ENCODE measurements at regions not wholly inside any gene's neighbourhood (a gene's known extent, or its start where the extent isn't known, plus 50 kb on each side); places are given as distances from the start of the nearest gene placed in this dataset.

DNA sequence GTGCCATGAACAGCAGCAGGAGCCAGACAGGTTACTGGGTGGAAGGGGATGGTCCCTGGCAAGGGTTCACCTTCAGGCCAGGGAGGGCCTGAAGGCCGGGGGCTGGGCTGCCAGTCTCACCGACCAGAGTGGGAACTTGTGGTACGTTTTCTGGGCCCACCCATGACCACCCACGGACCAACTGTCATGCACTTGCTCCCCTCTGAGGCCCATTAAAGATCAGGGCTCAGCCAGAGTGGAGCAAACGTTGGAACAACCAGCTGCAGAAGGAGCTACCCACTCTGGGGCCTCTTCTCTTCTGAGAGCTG lies 436.7 kb upstream of the PRMT6 start:
- DNase-seq (ENCODE audit: low read depth in 1 of 2, low spot score in 1 of 2) = no peak
- no peak overlapping the region for H3K4me3 ChIP-seq (replicated peaks; ENCODE audit: insufficient read depth, low read length)
- H3K27ac ChIP-seq (replicated peaks) = no peak overlapping the region
- H3K27me3 ChIP-seq (ENCODE audit: insufficient read depth, poor library complexity, severe bottlenecking) = no peaks in the 10 kb centered on the region
- TF ChIP-seq, protein P1, sequence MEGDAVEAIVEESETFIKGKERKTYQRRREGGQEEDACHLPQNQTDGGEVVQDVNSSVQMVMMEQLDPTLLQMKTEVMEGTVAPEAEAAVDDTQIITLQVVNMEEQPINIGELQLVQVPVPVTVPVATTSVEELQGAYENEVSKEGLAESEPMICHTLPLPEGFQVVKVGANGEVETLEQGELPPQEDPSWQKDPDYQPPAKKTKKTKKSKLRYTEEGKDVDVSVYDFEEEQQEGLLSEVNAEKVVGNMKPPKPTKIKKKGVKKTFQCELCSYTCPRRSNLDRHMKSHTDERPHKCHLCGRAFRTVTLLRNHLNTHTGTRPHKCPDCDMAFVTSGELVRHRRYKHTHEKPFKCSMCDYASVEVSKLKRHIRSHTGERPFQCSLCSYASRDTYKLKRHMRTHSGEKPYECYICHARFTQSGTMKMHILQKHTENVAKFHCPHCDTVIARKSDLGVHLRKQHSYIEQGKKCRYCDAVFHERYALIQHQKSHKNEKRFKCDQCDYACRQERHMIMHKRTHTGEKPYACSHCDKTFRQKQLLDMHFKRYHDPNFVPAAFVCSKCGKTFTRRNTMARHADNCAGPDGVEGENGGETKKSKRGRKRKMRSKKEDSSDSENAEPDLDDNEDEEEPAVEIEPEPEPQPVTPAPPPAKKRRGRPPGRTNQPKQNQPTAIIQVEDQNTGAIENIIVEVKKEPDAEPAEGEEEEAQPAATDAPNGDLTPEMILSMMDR (IDR thresholded peaks at IDR 0.05; ENCODE audit: insufficient read depth, low read length) = no peak
- TF ChIP-seq, protein P2, sequence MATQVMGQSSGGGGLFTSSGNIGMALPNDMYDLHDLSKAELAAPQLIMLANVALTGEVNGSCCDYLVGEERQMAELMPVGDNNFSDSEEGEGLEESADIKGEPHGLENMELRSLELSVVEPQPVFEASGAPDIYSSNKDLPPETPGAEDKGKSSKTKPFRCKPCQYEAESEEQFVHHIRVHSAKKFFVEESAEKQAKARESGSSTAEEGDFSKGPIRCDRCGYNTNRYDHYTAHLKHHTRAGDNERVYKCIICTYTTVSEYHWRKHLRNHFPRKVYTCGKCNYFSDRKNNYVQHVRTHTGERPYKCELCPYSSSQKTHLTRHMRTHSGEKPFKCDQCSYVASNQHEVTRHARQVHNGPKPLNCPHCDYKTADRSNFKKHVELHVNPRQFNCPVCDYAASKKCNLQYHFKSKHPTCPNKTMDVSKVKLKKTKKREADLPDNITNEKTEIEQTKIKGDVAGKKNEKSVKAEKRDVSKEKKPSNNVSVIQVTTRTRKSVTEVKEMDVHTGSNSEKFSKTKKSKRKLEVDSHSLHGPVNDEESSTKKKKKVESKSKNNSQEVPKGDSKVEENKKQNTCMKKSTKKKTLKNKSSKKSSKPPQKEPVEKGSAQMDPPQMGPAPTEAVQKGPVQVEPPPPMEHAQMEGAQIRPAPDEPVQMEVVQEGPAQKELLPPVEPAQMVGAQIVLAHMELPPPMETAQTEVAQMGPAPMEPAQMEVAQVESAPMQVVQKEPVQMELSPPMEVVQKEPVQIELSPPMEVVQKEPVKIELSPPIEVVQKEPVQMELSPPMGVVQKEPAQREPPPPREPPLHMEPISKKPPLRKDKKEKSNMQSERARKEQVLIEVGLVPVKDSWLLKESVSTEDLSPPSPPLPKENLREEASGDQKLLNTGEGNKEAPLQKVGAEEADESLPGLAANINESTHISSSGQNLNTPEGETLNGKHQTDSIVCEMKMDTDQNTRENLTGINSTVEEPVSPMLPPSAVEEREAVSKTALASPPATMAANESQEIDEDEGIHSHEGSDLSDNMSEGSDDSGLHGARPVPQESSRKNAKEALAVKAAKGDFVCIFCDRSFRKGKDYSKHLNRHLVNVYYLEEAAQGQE (IDR thresholded peaks at IDR 0.05; ENCODE audit: insufficient replicate concordance, low read depth) = no peak
- TF ChIP-seq POLR2AphosphoS5 (IDR thresholded peaks at IDR 0.05; ENCODE audit: low read depth) = no peak
- TF ChIP-seq GABPA (IDR thresholded peaks at IDR 0.05; ENCODE audit: low read depth) = no peak
- no peak for TF ChIP-seq SPI1 (IDR thresholded peaks at IDR 0.05; ENCODE audit: borderline replicate concordance, low read depth)

DNA sequence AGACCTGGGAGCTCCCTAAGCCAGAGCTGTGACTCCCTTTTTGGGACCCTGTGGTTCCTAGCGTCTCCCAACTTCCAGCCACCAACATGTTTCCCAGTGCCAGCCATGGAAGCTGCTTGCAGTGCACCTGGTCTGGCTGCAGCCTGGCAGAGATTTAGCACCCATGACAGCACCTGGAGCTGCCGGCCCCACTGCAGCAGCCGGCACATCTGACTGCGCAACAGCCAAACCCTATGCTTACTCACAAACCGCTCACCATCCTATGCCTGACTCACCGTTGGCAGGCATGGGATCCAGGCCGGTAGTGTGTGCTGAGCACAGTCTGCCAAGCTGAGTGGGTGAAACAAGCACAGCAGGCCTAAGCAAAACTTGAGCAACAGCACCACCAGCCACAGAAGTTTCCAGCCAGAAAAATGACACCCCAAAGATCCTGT lies 435.9 kb upstream of the PRMT6 start:
- TF ChIP-seq, protein P2 (IDR thresholded peaks at IDR 0.05; ENCODE audit: insufficient replicate concordance, low read depth) = no peak

DNA sequence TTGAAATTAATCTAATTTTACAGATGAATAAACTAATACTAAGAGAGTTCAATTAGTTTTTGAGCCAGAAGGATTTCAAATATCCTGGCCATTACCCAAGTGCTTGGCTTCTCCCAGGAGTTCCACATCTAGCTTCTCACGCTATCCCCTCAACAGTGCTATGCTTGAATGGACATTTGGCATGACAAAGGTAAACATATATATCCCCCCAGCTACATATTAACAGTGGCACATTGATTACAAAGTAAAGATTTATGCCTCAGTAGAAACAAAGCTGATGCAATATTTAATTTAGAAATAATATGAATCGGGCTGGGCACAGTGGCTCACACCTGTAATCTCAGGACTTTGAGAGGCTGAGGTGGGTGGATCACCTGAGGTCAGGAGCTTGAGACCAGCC lies 434.6 kb upstream of the PRMT6 start:
- TF ChIP-seq POLR2AphosphoS5 (IDR thresholded peaks at IDR 0.05; ENCODE audit: low read depth) = no peak
- no peak for TF ChIP-seq GABPA (IDR thresholded peaks at IDR 0.05; ENCODE audit: low read depth)
- TF ChIP-seq, protein P2 (IDR thresholded peaks at IDR 0.05; ENCODE audit: insufficient replicate concordance, low read depth) = no peak
- TF ChIP-seq SPI1 (IDR thresholded peaks at IDR 0.05; ENCODE audit: borderline replicate concordance, low read depth) = no peak
- TF ChIP-seq, protein P1 (IDR thresholded peaks at IDR 0.05; ENCODE audit: insufficient read depth, low read length) = no peak
- no peak for DNase-seq (ENCODE audit: low read depth in 1 of 2, low spot score in 1 of 2)

More for the DNA sequence above, 435.9 kb upstream of the PRMT6 start:
- H3K27ac ChIP-seq (replicated peaks) = no peak overlapping the region
- H3K27me3 ChIP-seq (ENCODE audit: insufficient read depth, poor library complexity, severe bottlenecking) = no peaks in the 10 kb centered on the region
- DNase-seq (ENCODE audit: low read depth in 1 of 2, low spot score in 1 of 2) = no peak
- no peak overlapping the region for H3K4me3 ChIP-seq (replicated peaks; ENCODE audit: insufficient read depth, low read length)

DNA sequence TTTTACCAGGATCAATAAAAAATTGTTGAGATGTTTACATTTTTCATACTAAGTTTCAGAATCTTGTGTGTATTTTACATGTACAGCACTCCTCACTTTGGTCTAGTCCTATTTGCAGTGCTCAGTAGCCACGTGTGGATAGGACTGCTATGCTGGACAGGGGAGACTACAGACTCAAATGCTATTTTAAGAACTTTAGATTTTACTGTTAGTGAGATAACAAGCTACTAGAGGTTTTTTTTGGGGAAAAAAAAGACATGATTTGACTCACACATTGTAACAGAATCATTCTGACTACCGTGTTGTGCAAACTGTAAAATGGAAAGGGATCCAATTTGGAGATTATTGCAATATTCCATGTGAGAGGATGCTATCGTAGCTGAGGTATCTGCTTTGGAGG lies 418.9 kb upstream of the PRMT6 start:
- H3K4me3 ChIP-seq (replicated peaks; ENCODE audit: insufficient read depth, low read length) = no peak overlapping the region
- no peaks in the 10 kb centered on the region for H3K27me3 ChIP-seq (ENCODE audit: insufficient read depth, poor library complexity, severe bottlenecking)
- DNase-seq (ENCODE audit: low read depth in 1 of 2, low spot score in 1 of 2) = no peak
- TF ChIP-seq, protein P2 (IDR thresholded peaks at IDR 0.05; ENCODE audit: insufficient replicate concordance, low read depth) = no peak
- TF ChIP-seq GABPA (IDR thresholded peaks at IDR 0.05; ENCODE audit: low read depth) = no peak
- TF ChIP-seq SPI1 (IDR thresholded peaks at IDR 0.05; ENCODE audit: borderline replicate concordance, low read depth) = no peak
- TF ChIP-seq, protein P1 (IDR thresholded peaks at IDR 0.05; ENCODE audit: insufficient read depth, low read length) = no peak
- no peak for TF ChIP-seq POLR2AphosphoS5 (IDR thresholded peaks at IDR 0.05; ENCODE audit: low read depth)
- H3K27ac ChIP-seq (replicated peaks) = no peak overlapping the region

More for the DNA sequence above, 434.6 kb upstream of the PRMT6 start:
- Histone ChIP-seq H3K27ac (replicated peaks) (no peak overlapping the region), H3K27me3 (ENCODE audit: insufficient read depth, poor library complexity, severe bottlenecking) (no peaks in the 10 kb centered on the region), H3K4me3 (replicated peaks; ENCODE audit: insufficient read depth, low read length) (no peak overlapping the region)
